Astrocyte (in vitro differentiated cells and primary cell): ENCODE measurements at regions not wholly inside any gene's neighbourhood (a gene's known extent, or its start where the extent isn't known, plus 50 kb on each side); places are given as distances from the start of the nearest gene placed in this dataset.

Experiments used
- CTCF ChIP-seq: IDR thresholded peaks from 2 replicates; pipeline ENCODE4 v1.5.1; 2011; ENCODE audit warnings: low read depth, mild to moderate bottlenecking, inconsistent platforms, low read length, moderate library complexity; ENCODE audit not compliant: insufficient read depth
- EZH2 ChIP-seq: IDR thresholded peaks from 2 replicates; pipeline ENCODE4 v1.6.1; 2012; ENCODE audit warnings: mild to moderate bottlenecking, low read length, inconsistent platforms; ENCODE audit not compliant: insufficient read depth

- TF ChIP-seq CTCF (no peak), EZH2 (no peak)
Observed at GRCh38 chr6:44046516-44047178, 80.6 kb downstream of the MRPL14 start.
